H1 (cell line): ENCODE measurements at regions not wholly inside any gene's neighbourhood (a gene's known extent, or its start where the extent isn't known, plus 50 kb on each side); places are given as distances from the start of the nearest gene placed in this dataset.

Experiments
- CTCF ChIA-PET: fragments of 300-600 bp; sonication (Branson Sonifier 250); formaldehyde crosslinking; loops from one replicate; lab custom pipeline; 2021; ENCODE audit not compliant: partially characterized antibody; lab: Charles Lee
- POLR2A ChIA-PET: fragments of 300-600 bp; sonication (Branson Sonifier 250); formaldehyde crosslinking; loops from one replicate; lab custom pipeline; 2021; ENCODE audit warnings: inconsistent platforms; ENCODE audit not compliant: partially characterized antibody; lab: Charles Lee
- DNase-seq, 2 experiments: peaks; one replicate each; pipeline versions ENCODE4 v3.0.0 to v3.0.0-alpha.2; 2010 to 2022; ENCODE audit warnings: low spot score in 2 of 2, low read depth in 1 of 2, mixed read lengths in 1 of 2
- FAIRE-seq: peaks from 2 replicates; lab custom pipeline; 2011; peaks lifted over from hg19 to GRCh38; lab: Jason Lieb, UNC
- H2AFZ ChIP-seq: 2 replicates; pipeline ENCODE4 v1.8.1; 2012; ENCODE audit warnings: low read length, inconsistent platforms
- H2AK5ac ChIP-seq: 2 replicates; pipeline ENCODE4 v1.6.1; 2013; ENCODE audit warnings: low read depth, low read length
- H2BK120ac ChIP-seq: replicated peaks from 2 replicates; pipeline ENCODE3; 2013; ENCODE audit warnings: low read depth, low read length, inconsistent platforms
- H2BK12ac ChIP-seq: 2 replicates; pipeline ENCODE4 v1.6.1; 2013; ENCODE audit warnings: low read depth, low read length
- H2BK15ac ChIP-seq: 2 replicates; pipeline ENCODE4 v1.6.1; 2013; ENCODE audit warnings: low read length
- H2BK20ac ChIP-seq: 2 replicates; pipeline ENCODE4 v1.6.1; 2013; ENCODE audit warnings: low read length
- H2BK5ac ChIP-seq: 2 replicates; pipeline ENCODE4 v1.6.1; 2013; ENCODE audit warnings: low read depth, low read length
- H3K14ac ChIP-seq: 2 replicates; pipeline ENCODE4 v1.6.1; 2013; ENCODE audit warnings: inconsistent platforms; ENCODE audit not compliant: insufficient read length
- H3K18ac ChIP-seq: 2 replicates; pipeline ENCODE4 v1.6.1; 2013; ENCODE audit warnings: low read length; ENCODE audit errors: extremely low read depth
- H3K23ac ChIP-seq: 2 replicates; pipeline ENCODE4 v1.6.1; 2013; ENCODE audit warnings: inconsistent platforms; ENCODE audit not compliant: insufficient read length
- H3K23me2 ChIP-seq: 2 replicates; pipeline ENCODE4 v1.6.1; 2013; ENCODE audit warnings: low read depth, low read length
- H3K27ac ChIP-seq: 2 replicates; pipeline ENCODE4 v1.6.1; 2011; ENCODE audit warnings: low read depth, low read length, inconsistent platforms
- H3K27me3 ChIP-seq, 4 experiments: replicated peaks in 1 of 4; 1 replicate in 1 of 4; 2 replicates in 3 of 4; pipeline versions ENCODE4 v1.6.1 to v1.8.1; 2011 to 2013; ENCODE audit warnings: low read length in 3 of 4, mild to moderate bottlenecking in 3 of 4, inconsistent platforms in 2 of 4, mixed read lengths in 2 of 4, moderate library complexity in 1 of 4; ENCODE audit not compliant: control insufficient read depth in 3 of 4, insufficient read depth in 3 of 4; ENCODE audit errors: extremely low read depth in 1 of 4
- H3K36me3 ChIP-seq, 4 experiments: 2 replicates each; pipeline versions ENCODE4 v1.6.1 to v1.8.1; 2011 to 2013; ENCODE audit warnings: mild to moderate bottlenecking in 4 of 4, low read length in 3 of 4, moderate library complexity in 2 of 4, control low read depth in 1 of 4, inconsistent platforms in 1 of 4; ENCODE audit not compliant: insufficient read depth in 4 of 4, control insufficient read depth in 2 of 4
- H3K4ac ChIP-seq: replicated peaks from 2 replicates; pipeline ENCODE3; 2013; ENCODE audit warnings: low read length, low read depth, mixed read lengths, inconsistent platforms; ENCODE audit not compliant: insufficient read length
- H3K4me1 ChIP-seq, 4 experiments: replicated peaks in 1 of 4; 1 replicate in 1 of 4; 2 replicates in 3 of 4; pipeline versions ENCODE4 v1.6.1 to v1.8.1; 2011 to 2013; ENCODE audit warnings: low read length in 3 of 4, inconsistent platforms in 2 of 4, mixed read lengths in 1 of 4; ENCODE audit not compliant: insufficient read depth in 4 of 4, control insufficient read depth in 3 of 4
- H3K4me2 ChIP-seq, 2 experiments: 2 replicates each; pipeline versions ENCODE4 v1.6.1 to v1.8.1; 2011 to 2013; ENCODE audit warnings: low read depth in 2 of 2, low read length in 2 of 2, control low read depth in 1 of 2, inconsistent platforms in 1 of 2, mild to moderate bottlenecking in 1 of 2; ENCODE audit not compliant: insufficient read depth in 1 of 2
- H3K4me3 ChIP-seq, 4 experiments: fragments of 200-600, 300-600 bp in 1 of 4; sonication (generic), shearing (Covaris generic), sonication (Bioruptor Twin) in 1 of 4; 2 replicates each; pipeline versions ENCODE4 v1.5.1 to v1.8.1; 2011 to 2016; ENCODE audit warnings: low read length in 4 of 4, low read depth in 3 of 4, control low read depth in 2 of 4, inconsistent platforms in 2 of 4, mild to moderate bottlenecking in 2 of 4, mixed read lengths in 1 of 4, moderate library complexity in 1 of 4; ENCODE audit not compliant: insufficient read depth in 2 of 4; ENCODE audit errors: extremely low read depth in 1 of 4
- H3K56ac ChIP-seq: replicated peaks from 2 replicates; pipeline ENCODE3; 2013; ENCODE audit warnings: low read depth, mild to moderate bottlenecking, mixed read lengths, low read length, inconsistent platforms; ENCODE audit not compliant: insufficient read length
- H3K79me1 ChIP-seq: 2 replicates; pipeline ENCODE4 v1.6.1; 2013; ENCODE audit warnings: low read depth, low read length, control low read depth
- H3K79me2 ChIP-seq, 2 experiments: 2 replicates each; pipeline versions ENCODE4 v1.6.1 to v1.8.1; 2012 to 2013; ENCODE audit warnings: low read length in 2 of 2, mild to moderate bottlenecking in 2 of 2, inconsistent platforms in 1 of 2; ENCODE audit not compliant: insufficient read depth in 2 of 2, control insufficient read depth in 1 of 2
- H3K9ac ChIP-seq, 4 experiments: replicated peaks in 1 of 4; 1 replicate in 1 of 4; 2 replicates in 3 of 4; pipeline versions ENCODE4 v1.6.1 to v1.8.1; 2011 to 2013; ENCODE audit warnings: low read depth in 3 of 4, low read length in 3 of 4, control low read depth in 2 of 4, mild to moderate bottlenecking in 2 of 4, moderate library complexity in 2 of 4, inconsistent platforms in 1 of 4; ENCODE audit errors: extremely low read depth in 1 of 4
- H3K9me3 ChIP-seq, 2 experiments: 2 replicates each; pipeline versions ENCODE4 v1.6.1 to v1.8.1; 2012 to 2013; ENCODE audit warnings: mild to moderate bottlenecking in 2 of 2, moderate library complexity in 2 of 2, control low read depth in 1 of 2, inconsistent platforms in 1 of 2, low read depth in 1 of 2, low read length in 1 of 2, mixed read lengths in 1 of 2; ENCODE audit not compliant: insufficient read depth in 2 of 2
- H4K20me1 ChIP-seq, 2 experiments: replicated peaks in 1 of 2; 2 replicates each; pipeline versions ENCODE3 to v1.8.1; 2011 to 2013; ENCODE audit warnings: inconsistent platforms in 2 of 2, low read length in 2 of 2, mild to moderate bottlenecking in 1 of 2; ENCODE audit not compliant: insufficient read depth in 2 of 2, control insufficient read depth in 1 of 2
- H4K5ac ChIP-seq: 2 replicates; pipeline ENCODE4 v1.6.1; 2013; ENCODE audit warnings: low read length, low read depth, mixed read lengths, inconsistent platforms; ENCODE audit not compliant: insufficient read length
- H4K8ac ChIP-seq: 2 replicates; pipeline ENCODE4 v1.8.0; 2013; ENCODE audit warnings: mild to moderate bottlenecking, moderate library complexity, low read length, inconsistent platforms; ENCODE audit not compliant: insufficient read depth; ENCODE audit errors: extremely low read depth
- H4K91ac ChIP-seq: replicated peaks from 2 replicates; pipeline ENCODE3; 2013; ENCODE audit warnings: low read length, mixed read lengths, inconsistent platforms; ENCODE audit not compliant: insufficient read length
- ASH2L ChIP-seq: fragments of 200-600, 300-600 bp; sonication (generic); IDR thresholded peaks from one replicate; pipeline ENCODE4 v1.7.1; 2017; ENCODE audit warnings: low read length
- CBX8 ChIP-seq: fragments of 300-800, 300-1000 bp; sonication (generic); IDR thresholded peaks from 2 replicates; pipeline ENCODE4 v1.7.1; 2016; ENCODE audit warnings: low read depth, low read length, borderline replicate concordance
- KDM1A ChIP-seq: fragments of 200-600, 300-600 bp; sonication (generic); IDR thresholded peaks from 2 replicates; pipeline ENCODE4 v1.7.1; 2016; ENCODE audit warnings: mild to moderate bottlenecking, low read length, borderline replicate concordance
- POLR2A ChIP-seq, 2 experiments: IDR thresholded peaks; 1 replicate in 1 of 2; 2 replicates in 1 of 2; pipeline ENCODE4 v1.6.1; 2011; ENCODE audit warnings: low read depth in 2 of 2, low read length in 2 of 2, mild to moderate bottlenecking in 2 of 2; ENCODE audit errors: control extremely low read depth in 1 of 2
- SIRT6 ChIP-seq: IDR thresholded peaks from one replicate; pipeline ENCODE4 v1.7.1; 2012; ENCODE audit warnings: low read length, inconsistent platforms
- SIX5 ChIP-seq: IDR thresholded peaks from 2 replicates; pipeline ENCODE4 v1.6.1; 2011; ENCODE audit warnings: mild to moderate bottlenecking, low read depth, low read length
- SP1 ChIP-seq: IDR thresholded peaks from 2 replicates; pipeline ENCODE4 v1.6.1; 2011; ENCODE audit warnings: low read depth, low read length
- SP2 ChIP-seq: IDR thresholded peaks from 2 replicates; pipeline ENCODE4 v1.6.1; 2012; ENCODE audit warnings: mild to moderate bottlenecking, low read length, inconsistent platforms
- SRF ChIP-seq: IDR thresholded peaks from 2 replicates; pipeline ENCODE4 v1.6.1; 2011; ENCODE audit warnings: mild to moderate bottlenecking, low read depth, low read length, moderate library complexity
- SUZ12 ChIP-seq: fragments of 200-600 bp; sonication (generic); IDR thresholded peaks from 2 replicates; pipeline ENCODE4 v1.6.1; 2012; ENCODE audit warnings: mild to moderate bottlenecking, inconsistent platforms, low read length, moderate library complexity, mixed read lengths
- YY1 ChIP-seq: IDR thresholded peaks from 2 replicates; pipeline ENCODE4 v1.6.1; 2011; ENCODE audit warnings: low read depth, mild to moderate bottlenecking, low read length
- WGBS, 2 experiments: shearing (Covaris generic) in 1 of 2; methylation state at CpG; one replicate each; pipeline versions ENCODE4 v1.1.6 to v1.1.7; 2013 to 2015; ENCODE audit warnings: low lambda C conversion rate in 2 of 2, mixed read lengths in 2 of 2, inconsistent platforms in 1 of 2, low coverage in 1 of 2, missing lambda C conversion rate in 1 of 2; ENCODE audit not compliant: insufficient replicate concordance in 2 of 2, insufficient coverage in 1 of 2, insufficient read length in 1 of 2; ENCODE audit errors: extremely low coverage in 1 of 2, missing lambda C conversion rate in 1 of 2; 5-methylcytosine and 5-hydroxymethylcytosine counted together
- TF ChIP-seq, protein P1 (sequence below): IDR thresholded peaks from 2 replicates; pipeline ENCODE4 v1.6.1; 2012; ENCODE audit warnings: low read length, inconsistent platforms

DNA sequence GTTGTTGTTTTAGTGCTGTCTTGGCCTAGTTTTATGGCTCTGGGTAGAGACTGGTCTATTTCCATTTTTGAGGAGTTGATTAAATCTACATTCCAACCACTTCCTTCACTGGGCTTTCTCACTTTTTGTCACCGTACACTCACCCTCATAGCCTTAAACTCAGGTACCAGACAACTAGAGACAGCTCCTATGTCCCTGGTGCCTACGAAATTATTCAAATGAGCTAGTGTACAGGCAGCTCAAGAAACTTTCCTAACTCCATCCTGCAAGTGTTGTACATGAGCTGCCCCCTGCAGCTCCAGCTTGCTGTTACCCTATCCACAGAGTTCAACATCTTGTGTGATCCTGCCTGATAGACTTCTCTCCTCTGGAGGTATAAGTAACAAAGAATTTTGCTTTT, 704.8 kb upstream of the RGS18 start:
- Histone ChIP-seq H3K9me3 (0 out of 4 replicates have a peak, but pooled peaks cover 2 to 3% of the 10 kb centered on the region in 2 experiments), H3K27me3 (no peaks in the 10 kb centered on the region), H2AK5ac (no peak overlapping the region), H2BK12ac (no peak overlapping the region), H3K4me1 (no peaks in the 10 kb centered on the region), H3K4me3 (no peak overlapping the region), H3K27ac (no peak overlapping the region), H2BK20ac (no peak overlapping the region), H2AFZ (no peak overlapping the region), H3K23ac (no peak overlapping the region), H4K20me1 (no peaks in the 10 kb centered on the region), H3K56ac (no peak overlapping the region), H2BK15ac (no peak overlapping the region), H3K23me2 (no peaks in the 10 kb centered on the region), H3K4ac (no peak overlapping the region), H3K4me2 (no peak overlapping the region), H3K79me2 (no peaks in the 10 kb centered on the region), H3K18ac (no peak overlapping the region), H3K9ac (no peak overlapping the region), H4K91ac (no peak overlapping the region), H4K5ac (no peak overlapping the region), H3K36me3 (no peaks in the 10 kb centered on the region), H4K8ac (no peak overlapping the region), H3K79me1 (no peaks in the 10 kb centered on the region), H2BK120ac (no peak overlapping the region), H2BK5ac (no peak overlapping the region), H3K14ac (no peak overlapping the region)
- WGBS, 2 experiments: 94% methylated on average over 2 of the region's 2 CpGs; no CpG with 5 or more reads in 1 of the 2 experiments
- TF ChIP-seq POLR2A (IDR thresholded peaks at IDR 0.05; ENCODE audit: control extremely low read depth in 1 of 2, low read depth in 2 of 2, low read length in 2 of 2): no peak
- no peak for TF ChIP-seq SIX5
- TF ChIP-seq YY1: no peak
- TF ChIP-seq SIRT6: no peak
- no peak for TF ChIP-seq SP1
- TF ChIP-seq SP2: no peak
- TF ChIP-seq, protein P1, sequence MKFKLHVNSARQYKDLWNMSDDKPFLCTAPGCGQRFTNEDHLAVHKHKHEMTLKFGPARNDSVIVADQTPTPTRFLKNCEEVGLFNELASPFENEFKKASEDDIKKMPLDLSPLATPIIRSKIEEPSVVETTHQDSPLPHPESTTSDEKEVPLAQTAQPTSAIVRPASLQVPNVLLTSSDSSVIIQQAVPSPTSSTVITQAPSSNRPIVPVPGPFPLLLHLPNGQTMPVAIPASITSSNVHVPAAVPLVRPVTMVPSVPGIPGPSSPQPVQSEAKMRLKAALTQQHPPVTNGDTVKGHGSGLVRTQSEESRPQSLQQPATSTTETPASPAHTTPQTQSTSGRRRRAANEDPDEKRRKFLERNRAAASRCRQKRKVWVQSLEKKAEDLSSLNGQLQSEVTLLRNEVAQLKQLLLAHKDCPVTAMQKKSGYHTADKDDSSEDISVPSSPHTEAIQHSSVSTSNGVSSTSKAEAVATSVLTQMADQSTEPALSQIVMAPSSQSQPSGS: no peak
- no peak for TF ChIP-seq SUZ12
- no peak for TF ChIP-seq ASH2L
- no peak for TF ChIP-seq KDM1A
- no peak for TF ChIP-seq CBX8
- no peak for TF ChIP-seq SRF
- FAIRE-seq (no peak), DNase-seq (no peak)
- ChIA-PET CTCF (interaction anchor here (1.1 kb wide), 1 partner anchor 48 kb away, joined by 3 read pairs; no protein-coding TSS in a partner anchor), POLR2A (no interaction called here)
